ENCODE measurements at regions not wholly inside any gene's neighbourhood (a gene's known extent, or its start where the extent isn't known, plus 50 kb on each side); places are given as distances from the start of the nearest gene placed in this dataset.

DNA sequence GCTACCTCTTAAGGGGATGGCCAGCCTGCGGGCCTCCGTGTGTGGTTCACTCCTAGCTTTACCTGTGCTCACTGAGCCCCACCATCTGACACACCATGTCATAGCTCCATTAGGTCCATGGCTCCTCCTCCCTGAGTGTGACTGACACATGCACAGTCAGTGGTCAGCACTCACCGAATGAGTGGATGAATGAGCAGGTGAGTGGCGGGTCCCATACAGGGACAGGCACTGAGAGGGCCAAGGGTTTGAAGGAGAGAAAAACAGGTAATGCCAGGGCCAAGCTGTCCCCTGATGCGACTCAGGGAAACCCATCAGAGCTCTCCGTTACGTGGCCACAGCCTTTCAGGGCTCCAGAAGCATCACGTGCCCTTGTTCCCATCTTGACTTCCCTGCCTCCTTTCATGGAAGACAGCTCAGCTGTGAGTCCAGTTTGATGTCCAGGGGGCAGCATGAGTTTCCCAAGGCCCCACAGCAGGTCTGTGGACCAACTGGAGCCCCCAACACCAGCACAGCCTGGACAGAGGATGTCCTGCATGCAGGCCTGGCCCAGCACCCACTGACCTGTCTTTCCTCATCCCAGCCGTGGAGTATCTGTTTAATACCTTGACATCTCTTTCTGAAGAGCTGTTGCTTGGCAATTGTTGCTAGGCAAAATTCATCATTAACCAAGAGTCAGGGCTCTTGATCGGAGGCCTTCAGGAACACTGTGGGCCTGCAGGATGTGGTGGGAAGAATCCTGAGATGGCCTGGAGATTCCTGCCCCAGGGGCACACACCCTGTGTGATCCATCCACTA is 84.4 kb downstream of the PLXNA1 start:
- H3K27me3 ChIP-seq (ENCODE audit: low read length) = no peaks in the 10 kb centered on the region
- no peaks in the 10 kb centered on the region for H3K9me3 ChIP-seq (ENCODE audit: insufficient read depth, low read length)
- no peak overlapping the region for H3K27ac ChIP-seq (ENCODE audit: low read depth, low read length)
- TF ChIP-seq EZH2phosphoT487 (conservative IDR thresholded peaks at IDR 0.05; ENCODE audit: low read length) = no peak
- TF ChIP-seq, protein P1, sequence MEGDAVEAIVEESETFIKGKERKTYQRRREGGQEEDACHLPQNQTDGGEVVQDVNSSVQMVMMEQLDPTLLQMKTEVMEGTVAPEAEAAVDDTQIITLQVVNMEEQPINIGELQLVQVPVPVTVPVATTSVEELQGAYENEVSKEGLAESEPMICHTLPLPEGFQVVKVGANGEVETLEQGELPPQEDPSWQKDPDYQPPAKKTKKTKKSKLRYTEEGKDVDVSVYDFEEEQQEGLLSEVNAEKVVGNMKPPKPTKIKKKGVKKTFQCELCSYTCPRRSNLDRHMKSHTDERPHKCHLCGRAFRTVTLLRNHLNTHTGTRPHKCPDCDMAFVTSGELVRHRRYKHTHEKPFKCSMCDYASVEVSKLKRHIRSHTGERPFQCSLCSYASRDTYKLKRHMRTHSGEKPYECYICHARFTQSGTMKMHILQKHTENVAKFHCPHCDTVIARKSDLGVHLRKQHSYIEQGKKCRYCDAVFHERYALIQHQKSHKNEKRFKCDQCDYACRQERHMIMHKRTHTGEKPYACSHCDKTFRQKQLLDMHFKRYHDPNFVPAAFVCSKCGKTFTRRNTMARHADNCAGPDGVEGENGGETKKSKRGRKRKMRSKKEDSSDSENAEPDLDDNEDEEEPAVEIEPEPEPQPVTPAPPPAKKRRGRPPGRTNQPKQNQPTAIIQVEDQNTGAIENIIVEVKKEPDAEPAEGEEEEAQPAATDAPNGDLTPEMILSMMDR (IDR thresholded peaks at IDR 0.05; ENCODE audit: insufficient read depth, low read length, poor library complexity, severe bottlenecking) = no peak
- no peak overlapping the region for H3K9ac ChIP-seq (ENCODE audit: low read length)
- no peaks in the 10 kb centered on the region for H3F3A ChIP-seq (ENCODE audit: insufficient read depth)
- H3K36me3 ChIP-seq (ENCODE audit: low read length) = no peaks in the 10 kb centered on the region
- no peaks in the 10 kb centered on the region for H4K20me1 ChIP-seq (ENCODE audit: low read depth, low read length)
- H3K79me2 ChIP-seq (ENCODE audit: insufficient read depth, low read length) = no peaks in the 10 kb centered on the region
- no peaks in the 10 kb centered on the region for H3K9me2 ChIP-seq (replicated peaks; ENCODE audit: insufficient read depth, low read length)
- H3K4me2 ChIP-seq (ENCODE audit: low read depth, low read length, poor library complexity, severe bottlenecking) = no peak overlapping the region
- H2AFZ ChIP-seq (ENCODE audit: low read depth, low read length, severe bottlenecking) = no peak overlapping the region
- no peak overlapping the region for H3K4me3 ChIP-seq (ENCODE audit: insufficient read depth, low read length, poor library complexity, severe bottlenecking)

DNA sequence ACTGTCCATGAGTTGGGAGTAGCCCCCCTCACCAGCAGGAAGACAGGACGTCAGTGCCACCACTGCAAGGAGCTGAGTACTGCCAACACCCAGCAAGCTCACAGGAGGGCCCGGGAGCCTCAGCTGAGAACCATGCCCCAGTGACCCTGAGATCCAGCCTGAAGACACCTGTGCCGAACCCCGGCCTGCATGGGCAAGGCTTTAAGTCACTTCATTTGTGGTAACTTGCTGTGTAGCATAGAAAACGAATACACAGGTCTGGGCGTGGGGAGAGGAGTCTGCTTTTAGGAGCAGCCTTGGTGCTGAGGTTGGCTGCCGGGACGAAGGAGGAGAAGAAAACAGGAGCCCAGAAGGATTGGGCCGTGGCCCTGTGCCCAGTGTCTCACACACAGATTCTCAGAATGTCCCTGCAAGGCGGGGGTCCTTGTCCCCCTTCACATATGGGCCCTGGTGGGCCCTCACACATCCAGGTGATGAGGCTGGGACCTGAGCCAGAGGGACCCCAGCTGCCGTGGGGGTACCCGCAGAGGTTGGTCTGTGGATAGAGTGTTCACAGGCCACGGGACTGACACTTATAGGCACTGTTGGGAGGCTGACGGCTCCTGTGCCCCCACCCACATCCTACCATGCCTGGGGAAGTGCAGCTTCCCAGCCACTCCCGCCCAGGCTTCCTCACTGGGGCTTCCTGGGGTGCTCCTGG is 85.3 kb downstream of the PLXNA1 start:
- H3K9me2 ChIP-seq (replicated peaks; ENCODE audit: insufficient read depth, low read length) = no peaks in the 10 kb centered on the region
- H3K27ac ChIP-seq (ENCODE audit: low read depth, low read length) = no peak overlapping the region
- H3K4me3 ChIP-seq (ENCODE audit: insufficient read depth, low read length, poor library complexity, severe bottlenecking) = no peak overlapping the region
- TF ChIP-seq, protein P1 (IDR thresholded peaks at IDR 0.05; ENCODE audit: insufficient read depth, low read length, poor library complexity, severe bottlenecking) = no peak
- no peak for TF ChIP-seq EZH2phosphoT487 (conservative IDR thresholded peaks at IDR 0.05; ENCODE audit: low read length)
- H3K27me3 ChIP-seq (ENCODE audit: low read length) = no peaks in the 10 kb centered on the region
- H3K36me3 ChIP-seq (ENCODE audit: low read length) = no peaks in the 10 kb centered on the region
- no peaks in the 10 kb centered on the region for H3K79me2 ChIP-seq (ENCODE audit: insufficient read depth, low read length)
- no peaks in the 10 kb centered on the region for H4K20me1 ChIP-seq (ENCODE audit: low read depth, low read length)
- no peaks in the 10 kb centered on the region for H3K9me3 ChIP-seq (ENCODE audit: insufficient read depth, low read length)
- no peaks in the 10 kb centered on the region for H3F3A ChIP-seq (ENCODE audit: insufficient read depth)
- H3K4me2 ChIP-seq (ENCODE audit: low read depth, low read length, poor library complexity, severe bottlenecking) = no peak overlapping the region
- H3K9ac ChIP-seq (ENCODE audit: low read length) = no peak overlapping the region
- H2AFZ ChIP-seq (ENCODE audit: low read depth, low read length, severe bottlenecking) = no peak overlapping the region

DNA sequence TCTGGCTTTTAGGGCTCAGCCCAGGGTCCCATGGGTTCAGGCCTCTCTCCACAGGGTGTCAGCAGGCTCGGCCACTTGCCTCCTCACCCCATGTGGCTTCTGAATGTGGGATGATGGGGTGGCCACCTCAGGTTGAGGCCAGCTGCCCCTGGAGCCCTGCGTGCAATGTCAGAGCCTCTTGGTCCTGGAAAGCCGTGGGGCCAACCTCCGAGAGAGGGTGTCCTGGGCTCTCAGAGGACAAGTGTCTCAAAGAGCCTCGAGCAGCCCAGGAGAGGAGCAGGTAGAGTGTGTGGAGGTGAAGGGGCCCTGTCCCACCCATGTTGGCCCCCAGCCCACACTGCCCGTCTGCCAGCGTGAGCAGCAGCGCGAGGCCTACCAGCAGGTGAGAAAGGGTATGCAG is 86.0 kb downstream of the PLXNA1 start:
- no peaks in the 10 kb centered on the region for H3K27me3 ChIP-seq (ENCODE audit: low read length)
- H3K4me3 ChIP-seq (ENCODE audit: insufficient read depth, low read length, poor library complexity, severe bottlenecking) = no peak overlapping the region
- no peak overlapping the region for H3K4me2 ChIP-seq (ENCODE audit: low read depth, low read length, poor library complexity, severe bottlenecking)
- H3K36me3 ChIP-seq (ENCODE audit: low read length) = no peaks in the 10 kb centered on the region
- TF ChIP-seq EZH2phosphoT487 (conservative IDR thresholded peaks at IDR 0.05; ENCODE audit: low read length) = no peak
- TF ChIP-seq, protein P1 (IDR thresholded peaks at IDR 0.05; ENCODE audit: insufficient read depth, low read length, poor library complexity, severe bottlenecking) = no peak
- H3F3A ChIP-seq (ENCODE audit: insufficient read depth) = no peaks in the 10 kb centered on the region
- no peaks in the 10 kb centered on the region for H3K9me2 ChIP-seq (replicated peaks; ENCODE audit: insufficient read depth, low read length)
- no peaks in the 10 kb centered on the region for H3K79me2 ChIP-seq (ENCODE audit: insufficient read depth, low read length)
- H4K20me1 ChIP-seq (ENCODE audit: low read depth, low read length) = no peaks in the 10 kb centered on the region
- no peaks in the 10 kb centered on the region for H3K9me3 ChIP-seq (ENCODE audit: insufficient read depth, low read length)
- no peak overlapping the region for H3K27ac ChIP-seq (ENCODE audit: low read depth, low read length)
- H3K9ac ChIP-seq (ENCODE audit: low read length) = no peak overlapping the region
- no peak overlapping the region for H2AFZ ChIP-seq (ENCODE audit: low read depth, low read length, severe bottlenecking)

Measured in SU-DHL-6 (cell line).